ENCODE measurements at regions not wholly inside any gene's neighbourhood (a gene's known extent, or its start where the extent isn't known, plus 50 kb on each side); places are given as distances from the start of the nearest gene placed in this dataset.

DNA sequence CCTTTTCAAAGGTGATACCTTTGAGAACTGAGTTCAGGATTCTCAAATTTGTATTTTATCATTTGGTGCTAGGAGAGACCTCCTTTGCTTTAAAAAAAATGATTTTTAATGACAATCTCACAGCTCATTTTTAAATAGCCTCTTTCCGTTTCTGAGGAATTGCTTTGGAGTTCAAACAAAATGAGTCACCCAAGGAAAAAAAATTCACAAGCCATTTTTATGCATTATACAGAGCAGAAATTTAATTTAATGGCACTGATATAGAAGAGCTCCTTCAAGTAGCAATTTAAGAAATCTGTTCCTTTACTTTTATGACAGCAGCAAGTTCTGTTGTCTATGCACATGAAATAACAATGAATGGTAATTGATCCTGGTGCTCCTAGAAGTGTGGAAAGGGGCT is 337.9 kb upstream of the KCNMB2 start:
- no peak overlapping the region for H3K4me3 ChIP-seq (replicated peaks in 1 of 3; ENCODE audit: insufficient read depth in 1 of 3, low read depth in 2 of 3, low read length in 3 of 3)
- FAIRE-seq (no peak), ATAC-seq (no peak), DNase-seq (ENCODE audit: low spot score) (no peak)
- intact Hi-C loops (cut with micrococcal nuclease; ENCODE audit: unreplicated experiment) (no loop called here), in situ Hi-C loops (cut with HindIII; ENCODE audit: extremely low pct_ligation_motif_present, low pct_unique_long_range_greater_than_20kb) (no loop called here)
- no peak overlapping the region for H3K9ac ChIP-seq (ENCODE audit: insufficient read depth, low read depth, low read length)
- ChIA-PET CTCF (ENCODE audit: low intra/inter-chr PET ratio, low total read pairs) (no interaction called here), POLR2A (no interaction called here)
- H4K20me1 ChIP-seq (ENCODE audit: insufficient read depth, low read length) = no peaks in the 10 kb centered on the region
- H3K27ac ChIP-seq (ENCODE audit: extremely low read length, insufficient read depth, low read length) = no peak overlapping the region
- no TSS peak for BruUV-seq (replicated peaks)
- WGBS (ENCODE audit: low lambda C conversion rate) = 17% methylated on average over 1 of the region's 1 CpG
- no peaks in the 10 kb centered on the region for H3K79me2 ChIP-seq (ENCODE audit: insufficient read depth, low read length)
- no peak overlapping the region for H2AFZ ChIP-seq (ENCODE audit: low read length)
- H3K4me2 ChIP-seq (ENCODE audit: low read depth, low read length) = no peak overlapping the region
- H3K36me3 ChIP-seq (replicated peaks in 1 of 2; ENCODE audit: control insufficient read depth in 1 of 2, insufficient read depth in 2 of 2, low read length in 2 of 2) = no peaks in the 10 kb centered on the region
- H3K9me3 ChIP-seq (ENCODE audit: low read length) = no peaks in the 10 kb centered on the region
- no peaks in the 10 kb centered on the region for H3K4me1 ChIP-seq (ENCODE audit: insufficient read depth, low read length)
- TF ChIP-seq ZFYVE20 (CRISPR knock-in tag; IDR thresholded peaks at IDR 0.05; ENCODE audit: borderline replicate concordance, low read depth) (no peak), MBNL3 (CRISPR knock-in tag; conservative IDR thresholded peaks at IDR 0.05) (no peak), ARHGAP35 (CRISPR knock-in tag; IDR thresholded peaks at IDR 0.05; ENCODE audit: borderline replicate concordance) (no peak), ZBTB3 (CRISPR knock-in tag; IDR thresholded peaks at IDR 0.05; ENCODE audit: borderline replicate concordance, low read depth) (no peak), ZSCAN20 (CRISPR knock-in tag; IDR thresholded peaks at IDR 0.05; ENCODE audit: borderline replicate concordance) (no peak)
- TF ChIP-seq, protein P1, sequence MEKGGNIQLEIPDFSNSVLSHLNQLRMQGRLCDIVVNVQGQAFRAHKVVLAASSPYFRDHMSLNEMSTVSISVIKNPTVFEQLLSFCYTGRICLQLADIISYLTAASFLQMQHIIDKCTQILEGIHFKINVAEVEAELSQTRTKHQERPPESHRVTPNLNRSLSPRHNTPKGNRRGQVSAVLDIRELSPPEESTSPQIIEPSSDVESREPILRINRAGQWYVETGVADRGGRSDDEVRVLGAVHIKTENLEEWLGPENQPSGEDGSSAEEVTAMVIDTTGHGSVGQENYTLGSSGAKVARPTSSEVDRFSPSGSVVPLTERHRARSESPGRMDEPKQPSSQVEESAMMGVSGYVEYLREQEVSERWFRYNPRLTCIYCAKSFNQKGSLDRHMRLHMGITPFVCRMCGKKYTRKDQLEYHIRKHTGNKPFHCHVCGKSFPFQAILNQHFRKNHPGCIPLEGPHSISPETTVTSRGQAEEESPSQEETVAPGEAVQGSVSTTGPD (CRISPR knock-in tag; IDR thresholded peaks at IDR 0.05) = no peak
- no peaks in the 10 kb centered on the region for H3K27me3 ChIP-seq (ENCODE audit: control insufficient read depth in 1 of 2, insufficient read depth in 2 of 2, low read length in 2 of 2)

DNA sequence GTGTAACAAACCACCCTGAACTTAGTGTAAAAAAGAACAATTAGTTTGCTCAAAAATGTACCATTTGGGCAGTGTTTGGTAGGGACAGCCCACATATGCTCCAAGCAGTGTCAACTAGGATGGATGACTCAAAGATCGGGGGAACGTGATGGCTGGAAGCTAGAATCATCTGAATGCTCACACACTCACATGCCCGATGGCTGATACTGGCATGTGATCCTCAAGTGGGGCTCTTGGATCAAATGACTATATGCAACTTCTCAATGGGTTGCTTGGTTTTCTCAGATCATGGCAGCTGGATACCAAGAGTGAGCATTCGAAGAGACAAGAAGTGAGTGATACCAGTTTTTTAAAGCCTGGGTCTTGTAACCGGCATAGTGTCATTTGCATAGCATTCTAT is 335.9 kb upstream of the KCNMB2 start:
- POLR2A ChIA-PET = no interaction called here
- BruUV-seq (replicated peaks) = no TSS peak
- TF ChIP-seq PAWR (CRISPR knock-in tag; IDR thresholded peaks at IDR 0.05; ENCODE audit: borderline replicate concordance) = no peak
- TF ChIP-seq, protein P2, sequence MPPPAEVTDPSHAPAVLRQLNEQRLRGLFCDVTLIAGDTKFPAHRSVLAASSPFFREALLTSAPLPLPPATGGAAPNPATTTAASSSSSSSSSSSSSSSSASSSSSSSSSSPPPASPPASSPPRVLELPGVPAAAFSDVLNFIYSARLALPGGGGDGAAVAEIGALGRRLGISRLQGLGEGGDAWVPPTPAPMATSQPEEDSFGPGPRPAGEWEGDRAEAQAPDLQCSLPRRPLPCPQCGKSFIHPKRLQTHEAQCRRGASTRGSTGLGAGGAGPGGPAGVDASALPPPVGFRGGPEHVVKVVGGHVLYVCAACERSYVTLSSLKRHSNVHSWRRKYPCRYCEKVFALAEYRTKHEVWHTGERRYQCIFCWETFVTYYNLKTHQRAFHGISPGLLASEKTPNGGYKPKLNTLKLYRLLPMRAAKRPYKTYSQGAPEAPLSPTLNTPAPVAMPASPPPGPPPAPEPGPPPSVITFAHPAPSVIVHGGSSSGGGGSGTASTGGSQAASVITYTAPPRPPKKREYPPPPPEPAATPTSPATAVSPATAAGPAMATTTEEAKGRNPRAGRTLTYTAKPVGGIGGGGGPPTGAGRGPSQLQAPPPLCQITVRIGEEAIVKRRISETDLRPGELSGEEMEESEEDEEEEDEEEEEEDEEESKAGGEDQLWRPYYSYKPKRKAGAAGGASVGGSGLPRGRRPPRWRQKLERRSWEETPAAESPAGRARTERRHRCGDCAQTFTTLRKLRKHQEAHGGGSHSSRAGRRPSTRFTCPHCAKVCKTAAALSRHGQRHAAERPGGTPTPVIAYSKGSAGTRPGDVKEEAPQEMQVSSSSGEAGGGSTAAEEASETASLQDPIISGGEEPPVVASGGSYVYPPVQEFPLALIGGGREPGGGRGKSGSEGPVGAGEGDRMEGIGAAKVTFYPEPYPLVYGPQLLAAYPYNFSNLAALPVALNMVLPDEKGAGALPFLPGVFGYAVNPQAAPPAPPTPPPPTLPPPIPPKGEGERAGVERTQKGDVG (CRISPR knock-in tag; IDR thresholded peaks at IDR 0.05; ENCODE audit: borderline replicate concordance) = no peak
- no peak for TF ChIP-seq PCBP2 (optimal IDR thresholded peaks at IDR 0.05; ENCODE audit: low read depth, low read length, poor library complexity, severe bottlenecking)
- no peak for TF ChIP-seq TEAD2 (CRISPR knock-in tag; IDR thresholded peaks at IDR 0.05)
- TF ChIP-seq TOE1 (CRISPR knock-in tag; IDR thresholded peaks at IDR 0.05) = no peak
- no peak for TF ChIP-seq KLF13 (CRISPR knock-in tag; IDR thresholded peaks at IDR 0.05)
- TF ChIP-seq ZNF556 (CRISPR knock-in tag; IDR thresholded peaks at IDR 0.05; ENCODE audit: borderline replicate concordance) = no peak
- TF ChIP-seq, protein P3, sequence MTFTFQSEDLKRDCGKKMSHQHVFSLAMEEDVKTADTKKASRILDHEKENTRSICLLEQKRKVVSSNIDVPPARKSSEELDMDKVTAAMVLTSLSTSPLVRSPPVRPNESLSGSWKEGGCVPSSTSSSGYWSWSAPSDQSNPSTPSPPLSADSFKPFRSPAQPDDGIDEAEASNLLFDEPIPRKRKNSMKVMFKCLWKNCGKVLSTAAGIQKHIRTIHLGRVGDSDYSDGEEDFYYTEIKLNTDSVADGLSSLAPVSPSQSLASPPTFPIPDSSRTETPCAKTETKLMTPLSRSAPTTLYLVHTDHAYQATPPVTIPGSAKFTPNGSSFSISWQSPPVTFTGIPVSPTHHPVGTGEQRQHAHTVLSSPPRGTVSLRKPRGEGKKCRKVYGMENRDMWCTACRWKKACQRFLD (CRISPR knock-in tag; IDR thresholded peaks at IDR 0.05; ENCODE audit: borderline replicate concordance) = no peak

More for the DNA sequence above, 335.9 kb upstream of the KCNMB2 start:
- H3K4me3 ChIP-seq (replicated peaks in 1 of 3; ENCODE audit: insufficient read depth in 1 of 3, low read depth in 2 of 3, low read length in 3 of 3) = no peak overlapping the region
- H4K20me1 ChIP-seq (ENCODE audit: insufficient read depth, low read length) = no peaks in the 10 kb centered on the region
- 33% methylated on average over 5 of the region's 5 CpGs for WGBS (ENCODE audit: low lambda C conversion rate)
- no peak overlapping the region for H2AFZ ChIP-seq (ENCODE audit: low read length)
- ATAC-seq (no peak), DNase-seq (ENCODE audit: low spot score) (no peak), FAIRE-seq (no peak)
- intact Hi-C loops (cut with micrococcal nuclease; ENCODE audit: unreplicated experiment) (no loop called here), in situ Hi-C loops (cut with HindIII; ENCODE audit: extremely low pct_ligation_motif_present, low pct_unique_long_range_greater_than_20kb) (no loop called here)
- H3K36me3 ChIP-seq (replicated peaks in 1 of 2; ENCODE audit: control insufficient read depth in 1 of 2, insufficient read depth in 2 of 2, low read length in 2 of 2) = no peaks in the 10 kb centered on the region
- no peaks in the 10 kb centered on the region for H3K4me1 ChIP-seq (ENCODE audit: insufficient read depth, low read length)
- no peak overlapping the region for H3K27ac ChIP-seq (ENCODE audit: extremely low read length, insufficient read depth, low read length)
- H3K4me2 ChIP-seq (ENCODE audit: low read depth, low read length) = no peak overlapping the region
- H3K9me3 ChIP-seq (ENCODE audit: low read length) = no peaks in the 10 kb centered on the region
- H3K9ac ChIP-seq (ENCODE audit: insufficient read depth, low read depth, low read length) = no peak overlapping the region
- CTCF ChIA-PET (ENCODE audit: low intra/inter-chr PET ratio, low total read pairs) = no interaction called here
- no peaks in the 10 kb centered on the region for H3K27me3 ChIP-seq (ENCODE audit: control insufficient read depth in 1 of 2, insufficient read depth in 2 of 2, low read length in 2 of 2)
- H3K79me2 ChIP-seq (ENCODE audit: insufficient read depth, low read length) = no peaks in the 10 kb centered on the region
